ENCODE measurements at regions not wholly inside any gene's neighbourhood (a gene's known extent, or its start where the extent isn't known, plus 50 kb on each side); places are given as distances from the start of the nearest gene placed in this dataset.

DNA sequence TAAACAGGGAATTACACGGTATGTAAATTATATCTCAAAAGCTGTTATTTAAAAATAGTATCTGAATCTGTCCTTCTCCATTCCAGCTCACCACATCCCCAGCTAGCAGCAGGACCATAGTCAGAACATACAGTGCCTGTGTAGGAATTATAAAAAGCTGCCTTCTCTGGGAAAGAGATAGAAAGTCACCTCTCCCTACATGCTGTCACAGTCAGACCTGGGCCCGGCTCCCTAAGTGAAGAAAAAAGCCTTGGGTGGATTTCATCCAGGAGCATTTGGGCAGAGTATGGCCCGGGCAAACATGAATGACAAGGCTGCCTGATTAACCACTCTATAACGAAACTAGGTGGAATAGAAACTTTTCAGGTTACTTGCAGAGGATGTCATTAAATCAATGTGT is 144.1 kb downstream of the CNTN3 start:
- no peak for DNase-seq
- no peaks in the 10 kb centered on the region for H3K27me3 Mint-ChIP-seq (ENCODE audit: unreplicated experiment)
- no peak for TF ChIP-seq CTCF (IDR thresholded peaks at IDR 0.05; ENCODE audit: unreplicated experiment)
- no peaks in the 10 kb centered on the region for H3K36me3 Mint-ChIP-seq (ENCODE audit: insufficient read depth, unreplicated experiment)
- CTCF ChIA-PET, result no interaction called here
- no peak overlapping the region for H3K27ac Mint-ChIP-seq (ENCODE audit: unreplicated experiment)
- peaks cover 6% of the 10 kb centered on the region for H3K9me3 Mint-ChIP-seq (ENCODE audit: low read depth, unreplicated experiment)
- intact Hi-C loops (cut with micrococcal nuclease; ENCODE audit: unreplicated experiment), result no loop called here
- H3K4me1 Mint-ChIP-seq (ENCODE audit: low read depth, unreplicated experiment), result no peaks in the 10 kb centered on the region
- H3K4me3 Mint-ChIP-seq (ENCODE audit: low read depth, unreplicated experiment), result no peak overlapping the region
- BruUV-seq (replicated peaks), result no TSS peak

DNA sequence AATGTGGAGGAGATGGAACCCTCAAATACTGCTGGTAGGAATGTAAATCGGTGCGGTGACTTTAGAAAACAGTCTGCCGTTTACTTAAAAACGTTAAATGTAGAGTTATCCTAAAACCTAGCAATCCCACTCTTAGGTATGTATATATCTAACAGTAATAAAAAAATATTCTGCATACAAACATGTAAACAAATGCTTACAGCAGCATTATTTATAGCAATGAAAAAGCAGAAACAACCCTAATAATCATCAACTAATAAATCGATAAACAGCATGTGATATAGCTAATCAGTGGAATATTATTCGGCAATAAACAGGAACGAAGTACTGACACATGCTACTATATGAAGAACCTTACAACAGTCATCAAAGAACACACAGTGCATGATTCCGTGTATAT is 144.7 kb downstream of the CNTN3 start:
- CTCF ChIA-PET, result no interaction called here
- Mint-ChIP-seq H3K4me1 (ENCODE audit: low read depth, unreplicated experiment) (no peaks in the 10 kb centered on the region), H3K27me3 (ENCODE audit: unreplicated experiment) (no peaks in the 10 kb centered on the region), H3K4me3 (ENCODE audit: low read depth, unreplicated experiment) (no peak overlapping the region), H3K27ac (ENCODE audit: unreplicated experiment) (no peak overlapping the region), H3K9me3 (ENCODE audit: low read depth, unreplicated experiment) (peaks cover 6% of the 10 kb centered on the region), H3K36me3 (ENCODE audit: insufficient read depth, unreplicated experiment) (no peaks in the 10 kb centered on the region)
- TF ChIP-seq CTCF (IDR thresholded peaks at IDR 0.05; ENCODE audit: unreplicated experiment), result no peak
- no peak for DNase-seq
- intact Hi-C loops (cut with micrococcal nuclease; ENCODE audit: unreplicated experiment), result no loop called here
- BruUV-seq (replicated peaks), result no TSS peak

DNA sequence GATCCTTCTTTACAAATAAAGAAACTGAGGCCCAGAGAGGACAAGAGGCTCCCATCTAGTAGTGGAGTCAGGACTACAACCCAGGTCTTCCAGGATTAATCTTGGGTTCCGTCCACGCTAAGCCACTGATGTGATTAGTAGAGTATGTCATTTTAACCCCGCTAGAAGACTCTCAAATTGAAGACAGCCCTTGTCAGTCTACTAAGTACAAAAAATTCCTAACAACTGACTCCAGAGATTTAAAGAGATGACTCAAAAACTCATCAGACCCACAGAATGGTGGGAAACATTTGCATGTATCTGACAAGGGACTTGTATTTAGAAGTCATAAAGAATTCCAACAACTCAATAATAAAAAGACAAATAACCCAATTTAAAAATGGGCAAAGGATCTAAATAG is 145.3 kb downstream of the CNTN3 start:
- Mint-ChIP-seq H3K36me3 (ENCODE audit: insufficient read depth, unreplicated experiment) (no peaks in the 10 kb centered on the region), H3K9me3 (ENCODE audit: low read depth, unreplicated experiment) (peaks cover 6% of the 10 kb centered on the region), H3K4me3 (ENCODE audit: low read depth, unreplicated experiment) (no peak overlapping the region), H3K27me3 (ENCODE audit: unreplicated experiment) (no peaks in the 10 kb centered on the region), H3K4me1 (ENCODE audit: low read depth, unreplicated experiment) (no peaks in the 10 kb centered on the region), H3K27ac (ENCODE audit: unreplicated experiment) (no peak overlapping the region)
- intact Hi-C loops (cut with micrococcal nuclease; ENCODE audit: unreplicated experiment), result no loop called here
- no peak for TF ChIP-seq CTCF (IDR thresholded peaks at IDR 0.05; ENCODE audit: unreplicated experiment)
- DNase-seq, result no peak
- no TSS peak for BruUV-seq (replicated peaks)
- CTCF ChIA-PET, result no interaction called here

GRCh38 chr3:74465715-74466410 is 148.6 kb downstream of the CNTN3 start:
- no peaks in the 10 kb centered on the region for H3K27me3 Mint-ChIP-seq (ENCODE audit: unreplicated experiment)
- H3K27ac Mint-ChIP-seq (ENCODE audit: unreplicated experiment), result no peak overlapping the region
- peaks cover 9% of the 10 kb centered on the region for H3K9me3 Mint-ChIP-seq (ENCODE audit: low read depth, unreplicated experiment)
- no peaks in the 10 kb centered on the region for H3K4me1 Mint-ChIP-seq (ENCODE audit: low read depth, unreplicated experiment)
- BruUV-seq (replicated peaks), result no TSS peak
- TF ChIP-seq CTCF (IDR thresholded peaks at IDR 0.05; ENCODE audit: unreplicated experiment), result no peak
- intact Hi-C loops (cut with micrococcal nuclease; ENCODE audit: unreplicated experiment), result no loop called here
- CTCF ChIA-PET, result no interaction called here
- no peaks in the 10 kb centered on the region for H3K36me3 Mint-ChIP-seq (ENCODE audit: insufficient read depth, unreplicated experiment)
- DNase-seq, result no peak
- no peak overlapping the region for H3K4me3 Mint-ChIP-seq (ENCODE audit: low read depth, unreplicated experiment)

Data from Calu3 (cell line).